ENCODE measurements at regions not wholly inside any gene's neighbourhood (a gene's known extent, or its start where the extent isn't known, plus 50 kb on each side); places are given as distances from the start of the nearest gene placed in this dataset.
"Not testable (repeated sequence)": the region's sequence is repeated elsewhere in the genome, so short reads cannot be mapped to it uniquely, and the experiment has no call there.

- no peak for DNase-seq (ENCODE audit: low spot score)
- Mint-ChIP-seq H3K36me3 (ENCODE audit: low read depth, unreplicated experiment) (peaks cover 19% of the 10 kb centered on the region), H3K9me3 (ENCODE audit: unreplicated experiment) (peaks cover 41% of the 10 kb centered on the region), H3K27me3 (ENCODE audit: unreplicated experiment) (peaks cover 24% of the 10 kb centered on the region), H3K4me3 (ENCODE audit: unreplicated experiment) (no peak overlapping the region), H3K27ac (ENCODE audit: unreplicated experiment) (no peak overlapping the region), H3K4me1 (ENCODE audit: unreplicated experiment) (no peaks in the 10 kb centered on the region)
- no peak for TF ChIP-seq CTCF (IDR thresholded peaks at IDR 0.05; ENCODE audit: unreplicated experiment)
These were observed 141.2 kb upstream of the FOXD4L5 start for GRCh38 chr9:65426231-65426630.

GRCh38 chr9:65425183-65425582 is 140.2 kb upstream of the FOXD4L5 start:
- Mint-ChIP-seq H3K36me3 (ENCODE audit: low read depth, unreplicated experiment) (peaks cover 21% of the 10 kb centered on the region), H3K9me3 (ENCODE audit: unreplicated experiment) (peaks cover 44% of the 10 kb centered on the region), H3K4me3 (ENCODE audit: unreplicated experiment) (peak overlapping the region; percentile 58), H3K27me3 (ENCODE audit: unreplicated experiment) (peaks cover 25% of the 10 kb centered on the region), H3K27ac (ENCODE audit: unreplicated experiment) (peak overlapping the region; percentile 46)
- not testable (repeated sequence) for H3K4me1 Mint-ChIP-seq (ENCODE audit: unreplicated experiment); DNase-seq (ENCODE audit: low spot score)

- Mint-ChIP-seq H3K36me3 (ENCODE audit: low read depth, unreplicated experiment) (peaks cover 23% of the 10 kb centered on the region), H3K27me3 (ENCODE audit: unreplicated experiment) (peaks cover 27% of the 10 kb centered on the region), H3K9me3 (ENCODE audit: unreplicated experiment) (peaks cover 46% of the 10 kb centered on the region)
- not testable (repeated sequence) for H3K4me1 Mint-ChIP-seq (ENCODE audit: unreplicated experiment); H3K27ac Mint-ChIP-seq (ENCODE audit: unreplicated experiment); DNase-seq (ENCODE audit: low spot score); H3K4me3 Mint-ChIP-seq (ENCODE audit: unreplicated experiment)
These were observed 139.5 kb upstream of the FOXD4L5 start for GRCh38 chr9:65424437-65424984.

GRCh38 chr9:65423691-65424436 is 138.9 kb upstream of the FOXD4L5 start:
- peaks cover 27% of the 10 kb centered on the region for H3K27me3 Mint-ChIP-seq (ENCODE audit: unreplicated experiment)
- not testable (repeated sequence) for DNase-seq (ENCODE audit: low spot score); H3K27ac Mint-ChIP-seq (ENCODE audit: unreplicated experiment); H3K4me3 Mint-ChIP-seq (ENCODE audit: unreplicated experiment); H3K4me1 Mint-ChIP-seq (ENCODE audit: unreplicated experiment)
- peaks cover 53% of the 10 kb centered on the region for H3K9me3 Mint-ChIP-seq (ENCODE audit: unreplicated experiment)
- H3K36me3 Mint-ChIP-seq (ENCODE audit: low read depth, unreplicated experiment): peaks cover 28% of the 10 kb centered on the region

GRCh38 chr9:65422966-65423690 is 138.1 kb upstream of the FOXD4L5 start:
- H3K4me3 Mint-ChIP-seq (ENCODE audit: unreplicated experiment); H3K4me1 Mint-ChIP-seq (ENCODE audit: unreplicated experiment); H3K27ac Mint-ChIP-seq (ENCODE audit: unreplicated experiment); DNase-seq (ENCODE audit: low spot score): not testable (repeated sequence)
- Mint-ChIP-seq H3K36me3 (ENCODE audit: low read depth, unreplicated experiment) (peaks cover 28% of the 10 kb centered on the region), H3K9me3 (ENCODE audit: unreplicated experiment) (peaks cover 50% of the 10 kb centered on the region), H3K27me3 (ENCODE audit: unreplicated experiment) (peaks cover 25% of the 10 kb centered on the region)

GRCh38 chr9:65421486-65421885 is 136.5 kb upstream of the FOXD4L5 start:
- Mint-ChIP-seq H3K27ac (ENCODE audit: unreplicated experiment) (peak overlapping the region; percentile 75), H3K27me3 (ENCODE audit: unreplicated experiment) (peaks cover 21% of the 10 kb centered on the region), H3K36me3 (ENCODE audit: low read depth, unreplicated experiment) (peaks cover 31% of the 10 kb centered on the region), H3K9me3 (ENCODE audit: unreplicated experiment) (peaks cover 50% of the 10 kb centered on the region)
- DNase-seq (ENCODE audit: low spot score); H3K4me1 Mint-ChIP-seq (ENCODE audit: unreplicated experiment); H3K4me3 Mint-ChIP-seq (ENCODE audit: unreplicated experiment): not testable (repeated sequence)

GRCh38 chr9:65420771-65421170 is 135.8 kb upstream of the FOXD4L5 start:
- H3K27ac Mint-ChIP-seq (ENCODE audit: unreplicated experiment): no peak overlapping the region
- no peak overlapping the region for H3K4me3 Mint-ChIP-seq (ENCODE audit: unreplicated experiment)
- peaks cover 21% of the 10 kb centered on the region for H3K27me3 Mint-ChIP-seq (ENCODE audit: unreplicated experiment)
- DNase-seq (ENCODE audit: low spot score): no peak
- H3K36me3 Mint-ChIP-seq (ENCODE audit: low read depth, unreplicated experiment): peaks cover 32% of the 10 kb centered on the region
- TF ChIP-seq CTCF (IDR thresholded peaks at IDR 0.05; ENCODE audit: unreplicated experiment): no peak
- H3K4me1 Mint-ChIP-seq (ENCODE audit: unreplicated experiment): no peaks in the 10 kb centered on the region
- peaks cover 50% of the 10 kb centered on the region for H3K9me3 Mint-ChIP-seq (ENCODE audit: unreplicated experiment)

GRCh38 chr9:65418966-65419365 is 134.0 kb upstream of the FOXD4L5 start:
- Mint-ChIP-seq H3K9me3 (ENCODE audit: unreplicated experiment) (peaks cover 52% of the 10 kb centered on the region), H3K36me3 (ENCODE audit: low read depth, unreplicated experiment) (peaks cover 39% of the 10 kb centered on the region)

GRCh38 chr9:65416948-65417347 is 131.9 kb upstream of the FOXD4L5 start:
- Mint-ChIP-seq H3K27me3 (ENCODE audit: unreplicated experiment) (peaks cover 18% of the 10 kb centered on the region), H3K9me3 (ENCODE audit: unreplicated experiment) (peaks cover 45% of the 10 kb centered on the region), H3K36me3 (ENCODE audit: low read depth, unreplicated experiment) (peaks cover 37% of the 10 kb centered on the region)
- not testable (repeated sequence) for H3K4me1 Mint-ChIP-seq (ENCODE audit: unreplicated experiment); H3K4me3 Mint-ChIP-seq (ENCODE audit: unreplicated experiment); H3K27ac Mint-ChIP-seq (ENCODE audit: unreplicated experiment); DNase-seq (ENCODE audit: low spot score)

More at GRCh38 chr9:65418966-65419365, 134.0 kb upstream of the FOXD4L5 start:
- DNase-seq (ENCODE audit: low spot score); H3K4me1 Mint-ChIP-seq (ENCODE audit: unreplicated experiment); H3K27ac Mint-ChIP-seq (ENCODE audit: unreplicated experiment); H3K4me3 Mint-ChIP-seq (ENCODE audit: unreplicated experiment): not testable (repeated sequence)
- H3K27me3 Mint-ChIP-seq (ENCODE audit: unreplicated experiment): peaks cover 16% of the 10 kb centered on the region

GRCh38 chr9:65414249-65414648 is 129.2 kb upstream of the FOXD4L5 start:
- DNase-seq (ENCODE audit: low spot score); H3K4me3 Mint-ChIP-seq (ENCODE audit: unreplicated experiment); H3K4me1 Mint-ChIP-seq (ENCODE audit: unreplicated experiment): not testable (repeated sequence)
- Mint-ChIP-seq H3K27ac (ENCODE audit: unreplicated experiment) (peak overlapping the region; percentile 44), H3K9me3 (ENCODE audit: unreplicated experiment) (peaks cover 52% of the 10 kb centered on the region), H3K27me3 (ENCODE audit: unreplicated experiment) (peaks cover 22% of the 10 kb centered on the region), H3K36me3 (ENCODE audit: low read depth, unreplicated experiment) (peaks cover 23% of the 10 kb centered on the region)
